GM06990 (cell line): ENCODE measurements at regions not wholly inside any gene's neighbourhood (a gene's known extent, or its start where the extent isn't known, plus 50 kb on each side); places are given as distances from the start of the nearest gene placed in this dataset.

Experiments
- DNase-seq: peaks from one replicate; pipeline ENCODE4 v3.0.0-alpha.2; 2011; ENCODE audit not compliant: insufficient read length; ENCODE audit errors: extremely low read depth
- H3K27me3 ChIP-seq: replicated peaks from 2 replicates; pipeline ENCODE4 v1.6.0; 2011; ENCODE audit warnings: low read length; ENCODE audit not compliant: control insufficient read depth, insufficient read depth
- H3K36me3 ChIP-seq: 2 replicates; pipeline ENCODE4 v1.5.1; 2011; ENCODE audit warnings: low read length; ENCODE audit not compliant: control insufficient read depth, insufficient read depth
- H3K4me3 ChIP-seq: replicated peaks from 2 replicates; pipeline ENCODE4 v1.5.1; 2011; ENCODE audit warnings: low read depth, mild to moderate bottlenecking, control low read depth, low read length
- TF ChIP-seq, protein P1 (sequence below): IDR thresholded peaks from 2 replicates; pipeline ENCODE4 v1.5.1; 2011; ENCODE audit warnings: low read length, control low read depth, mild to moderate bottlenecking, inconsistent platforms; ENCODE audit not compliant: insufficient read depth, poor library complexity, severe bottlenecking

DNA sequence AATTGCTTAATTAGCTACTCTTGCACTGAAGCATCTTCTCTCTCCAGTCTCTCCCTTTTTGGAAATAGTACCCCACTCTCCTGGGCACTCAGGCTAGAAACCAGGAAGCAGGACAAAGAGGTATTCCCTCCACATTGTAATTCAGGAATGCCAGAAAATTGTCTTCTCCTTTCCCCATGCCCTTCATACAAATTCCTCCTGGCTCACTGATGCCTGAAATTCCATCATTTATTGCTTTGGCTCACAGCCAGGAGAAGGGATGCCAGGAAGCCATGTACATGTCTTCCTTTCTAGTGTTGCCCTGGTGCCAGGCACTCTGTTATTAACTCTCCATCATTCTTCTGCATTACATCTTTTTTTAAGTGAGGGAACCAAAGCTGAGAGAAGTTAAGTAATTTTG, 716.5 kb upstream of the C9orf72 start:
- H3K27me3 ChIP-seq = no peaks in the 10 kb centered on the region
- TF ChIP-seq, protein P1, sequence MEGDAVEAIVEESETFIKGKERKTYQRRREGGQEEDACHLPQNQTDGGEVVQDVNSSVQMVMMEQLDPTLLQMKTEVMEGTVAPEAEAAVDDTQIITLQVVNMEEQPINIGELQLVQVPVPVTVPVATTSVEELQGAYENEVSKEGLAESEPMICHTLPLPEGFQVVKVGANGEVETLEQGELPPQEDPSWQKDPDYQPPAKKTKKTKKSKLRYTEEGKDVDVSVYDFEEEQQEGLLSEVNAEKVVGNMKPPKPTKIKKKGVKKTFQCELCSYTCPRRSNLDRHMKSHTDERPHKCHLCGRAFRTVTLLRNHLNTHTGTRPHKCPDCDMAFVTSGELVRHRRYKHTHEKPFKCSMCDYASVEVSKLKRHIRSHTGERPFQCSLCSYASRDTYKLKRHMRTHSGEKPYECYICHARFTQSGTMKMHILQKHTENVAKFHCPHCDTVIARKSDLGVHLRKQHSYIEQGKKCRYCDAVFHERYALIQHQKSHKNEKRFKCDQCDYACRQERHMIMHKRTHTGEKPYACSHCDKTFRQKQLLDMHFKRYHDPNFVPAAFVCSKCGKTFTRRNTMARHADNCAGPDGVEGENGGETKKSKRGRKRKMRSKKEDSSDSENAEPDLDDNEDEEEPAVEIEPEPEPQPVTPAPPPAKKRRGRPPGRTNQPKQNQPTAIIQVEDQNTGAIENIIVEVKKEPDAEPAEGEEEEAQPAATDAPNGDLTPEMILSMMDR = no peak
- H3K36me3 ChIP-seq = no peaks in the 10 kb centered on the region
- no peak for DNase-seq
- H3K4me3 ChIP-seq = no peak overlapping the region

DNA sequence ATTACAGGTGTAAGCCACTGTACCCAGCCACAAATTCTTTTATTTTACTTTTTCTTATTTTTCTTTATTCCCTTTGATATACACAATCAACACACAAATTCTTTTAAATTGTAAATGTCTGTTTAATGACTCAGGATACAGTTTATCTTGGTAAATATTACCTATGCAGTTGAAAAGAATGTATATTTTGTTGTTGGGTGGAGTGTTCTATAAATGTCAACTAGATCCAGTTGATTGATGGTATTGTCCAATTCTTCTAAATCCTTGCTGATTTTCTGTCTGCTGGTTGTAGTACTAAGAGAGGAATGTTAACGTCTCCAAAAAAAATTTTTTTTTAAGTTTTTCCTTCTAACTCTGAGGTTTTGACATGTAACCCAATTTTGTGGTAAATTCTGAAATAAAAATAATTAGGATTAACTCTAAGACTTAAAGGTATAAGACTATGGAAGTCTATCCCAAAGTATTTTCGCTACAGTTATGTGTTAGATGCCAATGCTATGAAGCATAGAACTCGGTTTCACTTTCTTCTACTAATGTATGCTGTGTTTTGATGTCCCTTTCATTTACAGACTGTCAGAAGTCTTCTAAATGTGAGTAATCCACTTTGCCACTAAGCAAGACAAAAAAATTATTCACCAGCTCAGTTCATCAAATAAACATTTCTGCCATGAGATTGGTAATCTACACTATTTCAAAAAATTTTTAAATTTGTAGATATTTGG, 720.2 kb upstream of the C9orf72 start:
- TF ChIP-seq, protein P1 = no peak
- Histone ChIP-seq H3K4me3 (no peak overlapping the region), H3K27me3 (no peaks in the 10 kb centered on the region), H3K36me3 (no peaks in the 10 kb centered on the region)
- DNase-seq = no peak

DNA sequence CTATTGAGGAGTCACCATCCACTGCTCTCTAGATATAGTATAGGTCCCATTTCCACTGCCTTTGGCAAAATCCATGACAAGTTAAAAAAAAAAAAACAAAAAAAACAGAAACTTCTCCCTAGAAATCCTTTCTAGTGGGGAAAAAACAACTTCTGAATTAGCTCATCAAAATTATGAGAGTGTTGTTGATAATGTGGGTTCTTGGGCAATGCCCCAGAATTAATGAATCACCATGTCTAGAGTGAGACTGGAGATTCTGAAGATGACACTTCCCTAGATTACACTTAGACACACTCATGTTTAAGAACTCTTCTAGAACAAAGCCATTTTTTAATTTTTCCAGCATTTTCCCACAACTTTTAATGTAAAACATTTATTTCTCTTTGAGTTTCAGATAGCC, 728.0 kb upstream of the C9orf72 start:
- Histone ChIP-seq H3K27me3 (no peaks in the 10 kb centered on the region), H3K36me3 (no peaks in the 10 kb centered on the region), H3K4me3 (no peak overlapping the region)
- DNase-seq = no peak
- TF ChIP-seq, protein P1 = no peak

DNA sequence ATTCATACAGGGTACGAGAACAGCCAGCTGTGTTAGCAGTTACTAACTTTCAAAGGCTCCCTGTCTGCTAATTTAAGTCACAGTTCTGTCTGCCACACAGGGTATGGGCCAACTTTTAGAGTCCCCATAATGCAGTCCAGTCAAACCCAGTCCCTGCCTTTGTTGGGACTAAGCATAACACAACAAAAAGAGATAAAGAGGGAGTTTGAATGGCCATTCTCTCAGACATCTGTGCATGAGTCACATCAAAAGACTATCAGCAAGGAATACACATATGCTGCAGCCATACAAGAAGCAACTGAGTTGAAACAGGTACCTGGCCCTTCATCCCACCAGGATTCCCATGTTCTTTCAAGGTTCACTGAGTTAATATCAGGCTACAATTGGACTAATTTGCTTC, 744.5 kb upstream of the C9orf72 start:
- TF ChIP-seq, protein P1 = no peak
- no peak for DNase-seq
- H3K27me3 ChIP-seq = no peaks in the 10 kb centered on the region
- no peaks in the 10 kb centered on the region for H3K36me3 ChIP-seq
- H3K4me3 ChIP-seq = no peak overlapping the region

DNA sequence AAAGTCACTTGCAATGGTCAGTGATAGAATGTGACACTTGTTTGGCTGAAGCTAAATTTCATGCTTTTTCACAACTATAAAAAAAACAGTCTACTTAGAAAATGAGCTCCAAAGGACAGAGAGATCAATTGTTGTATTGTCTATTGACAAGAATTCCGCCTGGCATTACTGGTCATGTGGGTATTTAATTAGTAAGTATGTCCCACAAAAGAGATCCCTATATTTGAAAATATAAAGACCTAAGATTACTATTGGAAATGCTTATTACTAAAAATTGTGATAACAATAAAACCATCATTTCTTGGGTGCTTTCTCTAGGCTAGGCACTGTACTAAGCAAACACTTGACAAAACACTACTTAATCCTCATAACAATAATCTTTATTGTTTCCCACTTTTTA, 745.2 kb upstream of the C9orf72 start:
- no peak overlapping the region for H3K4me3 ChIP-seq
- H3K36me3 ChIP-seq = no peaks in the 10 kb centered on the region
- DNase-seq = no peak
- H3K27me3 ChIP-seq = no peaks in the 10 kb centered on the region
- TF ChIP-seq, protein P1 = no peak

DNA sequence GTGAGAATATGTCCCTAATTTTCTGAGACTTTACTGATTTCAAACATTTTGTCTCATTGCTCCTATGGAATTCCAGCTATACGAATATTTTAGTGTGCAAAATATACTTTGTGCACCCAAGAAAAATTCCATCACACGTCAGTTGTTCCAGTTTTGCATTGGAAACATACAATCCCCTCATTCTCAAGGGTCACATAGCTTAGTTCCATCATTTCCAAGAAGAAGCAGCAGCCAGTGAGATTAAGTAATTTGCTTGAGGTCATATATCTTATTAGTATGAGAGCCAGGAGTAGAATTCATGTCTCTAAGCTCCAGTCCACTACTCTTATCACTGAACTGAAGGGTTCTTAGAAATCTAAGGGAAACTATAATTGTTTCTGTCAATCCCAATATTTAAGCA, 746.7 kb upstream of the C9orf72 start:
- Histone ChIP-seq H3K36me3 (no peaks in the 10 kb centered on the region), H3K4me3 (no peak overlapping the region), H3K27me3 (no peaks in the 10 kb centered on the region)
- TF ChIP-seq, protein P1 = no peak
- no peak for DNase-seq
